Endothelial cell of umbilical vein (primary cell): ENCODE measurements at regions not wholly inside any gene's neighbourhood (a gene's known extent, or its start where the extent isn't known, plus 50 kb on each side); places are given as distances from the start of the nearest gene placed in this dataset.

Source experiments
- BruUV-seq: library from RNA; stranded (reverse); fragments of 400-500 nt; replicated peaks from 2 replicates; lab custom pipeline; 2021; lab: Mats Ljungman, UMichigan
- CTCF ChIA-PET: fragments of 300-600, 350-600 bp; sonication (Branson Sonifier 250); formaldehyde crosslinking; loops from one replicate; lab custom pipeline; 2021; ENCODE audit warnings: antibody characterized with exemption, inconsistent platforms; lab: Charles Lee
- POLR2A ChIA-PET: fragments of 300-600, 350-600 bp; sonication (Branson Sonifier 250); formaldehyde crosslinking; loops from one replicate; lab custom pipeline; 2021; ENCODE audit warnings: antibody characterized with exemption, inconsistent platforms; lab: Charles Lee
- DNase-seq: peaks from one replicate; pipeline ENCODE4 v3.0.0-alpha.2; 2011; ENCODE audit warnings: low read depth, low spot score
- FAIRE-seq: peaks from 2 replicates; lab custom pipeline; 2011; peaks lifted over from hg19 to GRCh38; lab: Jason Lieb, UNC
- H2AFZ ChIP-seq: 2 replicates; pipeline ENCODE4 v1.6.0; 2012; ENCODE audit warnings: low read depth, low read length, control low read depth, inconsistent platforms
- H3K27ac ChIP-seq: 2 replicates; pipeline ENCODE4 v1.5.1; 2011; ENCODE audit warnings: low read depth, mild to moderate bottlenecking, control low read depth, low read length, moderate library complexity; ENCODE audit not compliant: insufficient read depth
- H3K27me3 ChIP-seq, 2 experiments: 2 replicates each; pipeline versions ENCODE4 v1.6.0 to v1.6.1; 2011; ENCODE audit warnings: low read length in 2 of 2, mixed read lengths in 1 of 2; ENCODE audit not compliant: control insufficient read depth in 2 of 2, insufficient read depth in 2 of 2
- H3K36me3 ChIP-seq, 2 experiments: 2 replicates in 1 of 2; 3 replicates in 1 of 2; pipeline ENCODE4 v1.5.1; 2011; ENCODE audit warnings: low read length in 2 of 2, mild to moderate bottlenecking in 1 of 2, moderate library complexity in 1 of 2; ENCODE audit not compliant: control insufficient read depth in 2 of 2, insufficient read depth in 2 of 2; ENCODE audit errors: extremely low read depth in 1 of 2
- H3K4me1 ChIP-seq: 3 replicates; pipeline ENCODE4 v1.5.1; 2011; ENCODE audit warnings: mild to moderate bottlenecking, low read length; ENCODE audit not compliant: control insufficient read depth, insufficient read depth; ENCODE audit errors: extremely low read depth
- H3K4me2 ChIP-seq: 2 replicates; pipeline ENCODE4 v1.6.1; 2011; ENCODE audit warnings: low read length, control low read depth, mixed read lengths; ENCODE audit not compliant: insufficient read depth
- H3K4me3 ChIP-seq, 3 experiments: fragments of 200-600 bp in 1 of 3; sonication (generic), shearing (Covaris generic) in 1 of 3; replicated peaks in 1 of 3; 2 replicates each; pipeline ENCODE4 v1.5.1; 2011 to 2016; ENCODE audit warnings: control low read depth in 3 of 3, low read length in 3 of 3, mild to moderate bottlenecking in 2 of 3, inconsistent platforms in 1 of 3, low read depth in 1 of 3, moderate library complexity in 1 of 3; ENCODE audit not compliant: insufficient read depth in 1 of 3
- H3K79me2 ChIP-seq: 2 replicates; pipeline ENCODE4 v1.6.0; 2012; ENCODE audit warnings: low read length, inconsistent platforms; ENCODE audit not compliant: control insufficient read depth, insufficient read depth
- H3K9ac ChIP-seq: replicated peaks from 2 replicates; pipeline ENCODE3; 2011; ENCODE audit warnings: low read length, control low read depth; ENCODE audit not compliant: insufficient read depth; ENCODE audit errors: extremely low read depth
- H3K9me1 ChIP-seq: replicated peaks from 3 replicates; pipeline ENCODE4 v1.6.0; 2011; ENCODE audit warnings: mild to moderate bottlenecking, low read length; ENCODE audit not compliant: control insufficient read depth, insufficient read depth; ENCODE audit errors: extremely low read depth
- H3K9me3 ChIP-seq: replicated peaks from 2 replicates; pipeline ENCODE4 v1.5.1; 2012; ENCODE audit warnings: low read length, inconsistent platforms; ENCODE audit not compliant: control insufficient read depth, insufficient read depth
- H4K20me1 ChIP-seq: replicated peaks from 2 replicates; pipeline ENCODE3; 2011; ENCODE audit warnings: mild to moderate bottlenecking, low read length; ENCODE audit not compliant: control insufficient read depth, insufficient read depth; ENCODE audit errors: extremely low read depth
- EZH2 ChIP-seq: IDR thresholded peaks from 2 replicates; pipeline ENCODE4 v1.6.1; 2012; ENCODE audit warnings: borderline replicate concordance, low read depth, mild to moderate bottlenecking, moderate library complexity, low read length, inconsistent platforms; ENCODE audit not compliant: severe bottlenecking
- FOS ChIP-seq: IDR thresholded peaks from 2 replicates; pipeline ENCODE4 v1.6.1; 2011; ENCODE audit warnings: mild to moderate bottlenecking, low read length, moderate library complexity, borderline replicate concordance; ENCODE audit not compliant: insufficient read depth
- GATA2 ChIP-seq: IDR thresholded peaks from 2 replicates; pipeline ENCODE4 v1.7.0; 2011; ENCODE audit warnings: low read depth, mild to moderate bottlenecking, moderate library complexity, mixed read lengths, low read length; ENCODE audit not compliant: insufficient read length, insufficient read depth
- JUN ChIP-seq: IDR thresholded peaks from 2 replicates; pipeline ENCODE4 v1.6.1; 2011; ENCODE audit warnings: borderline replicate concordance, low read depth; ENCODE audit not compliant: insufficient read length, insufficient read depth
- MYC ChIP-seq: IDR thresholded peaks from one replicate; pipeline ENCODE4 v1.6.1; 2011; ENCODE audit warnings: mild to moderate bottlenecking, low read depth, low read length
- POLR2A ChIP-seq: IDR thresholded peaks from 2 replicates; pipeline ENCODE4 v1.6.1; 2012; ENCODE audit warnings: low read depth, mild to moderate bottlenecking, control low read depth, low read length
- POLR2AphosphoS5 ChIP-seq: IDR thresholded peaks from 2 replicates; pipeline ENCODE4 v1.6.1; 2012; ENCODE audit warnings: low read depth, mild to moderate bottlenecking, control low read depth, low read length, moderate library complexity; ENCODE audit not compliant: insufficient read depth
- dilution Hi-C: fragments of 300-500 bp; cut with MboI; formaldehyde crosslinking; loops from one replicate; pipeline ENCODE4 v1.15.0; 2019; ENCODE audit warnings: low sequenced_read_pairs; ENCODE audit not compliant: extremely low pct_ligation_motif_present
- intact Hi-C: fragments of 100-400 bp; cut with micrococcal nuclease; formaldehyde crosslinking; loops from one replicate; pipeline ENCODE4 v1.10.0; 2022
- TF ChIP-seq, protein P1 (sequence below): IDR thresholded peaks from 2 replicates; pipeline ENCODE4 v1.6.1; 2011; ENCODE audit not compliant: insufficient read depth, insufficient read length
- TF ChIP-seq, protein P2 (sequence below), 2 donors: IDR thresholded peaks; 1 replicate in 1 of 2; 2 replicates in 1 of 2; pipeline ENCODE4 v1.5.1; 2011; ENCODE audit warnings: low read length in 2 of 2, mild to moderate bottlenecking in 2 of 2, moderate library complexity in 2 of 2, control low read depth in 1 of 2, inconsistent platforms in 1 of 2, low read depth in 1 of 2; ENCODE audit not compliant: insufficient read depth in 1 of 2; ENCODE audit errors: extremely low read depth in 1 of 2

DNA sequence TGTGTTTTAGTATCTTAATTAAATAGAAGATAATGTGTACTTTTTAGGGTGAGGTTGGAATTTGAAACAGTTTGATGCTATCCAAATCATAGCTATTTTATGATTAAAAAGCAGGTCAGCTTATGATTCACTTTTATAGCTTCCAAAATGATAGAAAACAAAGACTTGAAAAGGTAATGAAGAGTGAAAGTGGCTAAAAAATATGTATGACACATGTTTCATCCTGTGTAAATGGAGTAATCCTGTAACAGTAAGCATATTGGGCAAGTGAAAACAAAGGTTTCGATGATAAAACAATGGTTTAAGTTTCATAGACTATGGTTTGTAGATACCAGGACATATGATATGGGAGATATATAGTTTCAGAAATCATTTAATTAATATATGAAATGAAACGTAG, 456.2 kb downstream of the PCDH20 start:
- H4K20me1 ChIP-seq, result no peaks in the 10 kb centered on the region
- FAIRE-seq (no peak), DNase-seq (no peak)
- POLR2A ChIA-PET, result no interaction called here
- no peak overlapping the region for H3K4me2 ChIP-seq
- H3K9ac ChIP-seq, result no peak overlapping the region
- no peak overlapping the region for H3K4me3 ChIP-seq
- no peak overlapping the region for H2AFZ ChIP-seq
- TF ChIP-seq EZH2 (no peak), MYC (no peak), JUN (no peak), GATA2 (no peak), POLR2AphosphoS5 (no peak), POLR2A (no peak), FOS (no peak)
- TF ChIP-seq, protein P1, sequence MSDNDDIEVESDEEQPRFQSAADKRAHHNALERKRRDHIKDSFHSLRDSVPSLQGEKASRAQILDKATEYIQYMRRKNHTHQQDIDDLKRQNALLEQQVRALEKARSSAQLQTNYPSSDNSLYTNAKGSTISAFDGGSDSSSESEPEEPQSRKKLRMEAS, result no peak
- TF ChIP-seq, protein P2, sequence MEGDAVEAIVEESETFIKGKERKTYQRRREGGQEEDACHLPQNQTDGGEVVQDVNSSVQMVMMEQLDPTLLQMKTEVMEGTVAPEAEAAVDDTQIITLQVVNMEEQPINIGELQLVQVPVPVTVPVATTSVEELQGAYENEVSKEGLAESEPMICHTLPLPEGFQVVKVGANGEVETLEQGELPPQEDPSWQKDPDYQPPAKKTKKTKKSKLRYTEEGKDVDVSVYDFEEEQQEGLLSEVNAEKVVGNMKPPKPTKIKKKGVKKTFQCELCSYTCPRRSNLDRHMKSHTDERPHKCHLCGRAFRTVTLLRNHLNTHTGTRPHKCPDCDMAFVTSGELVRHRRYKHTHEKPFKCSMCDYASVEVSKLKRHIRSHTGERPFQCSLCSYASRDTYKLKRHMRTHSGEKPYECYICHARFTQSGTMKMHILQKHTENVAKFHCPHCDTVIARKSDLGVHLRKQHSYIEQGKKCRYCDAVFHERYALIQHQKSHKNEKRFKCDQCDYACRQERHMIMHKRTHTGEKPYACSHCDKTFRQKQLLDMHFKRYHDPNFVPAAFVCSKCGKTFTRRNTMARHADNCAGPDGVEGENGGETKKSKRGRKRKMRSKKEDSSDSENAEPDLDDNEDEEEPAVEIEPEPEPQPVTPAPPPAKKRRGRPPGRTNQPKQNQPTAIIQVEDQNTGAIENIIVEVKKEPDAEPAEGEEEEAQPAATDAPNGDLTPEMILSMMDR (IDR thresholded peaks at IDR 0.05; ENCODE audit: extremely low read depth in 1 of 2, insufficient read depth in 1 of 2, low read depth in 1 of 2, low read length in 2 of 2), result no peak
- H3K36me3 ChIP-seq, result no peaks in the 10 kb centered on the region
- CTCF ChIA-PET, result no interaction called here
- intact Hi-C loops, result no loop called here
- no peaks in the 10 kb centered on the region for H3K79me2 ChIP-seq
- BruUV-seq, result no TSS peak
- no peaks in the 10 kb centered on the region for H3K4me1 ChIP-seq
- H3K9me3 ChIP-seq, result no peaks in the 10 kb centered on the region
- H3K27ac ChIP-seq, result no peak overlapping the region
- no peaks in the 10 kb centered on the region for H3K9me1 ChIP-seq
- H3K27me3 ChIP-seq, result no peaks in the 10 kb centered on the region
- dilution Hi-C loops, result no loop called here
